HL-60 (cell line): ENCODE measurements at regions not wholly inside any gene's neighbourhood (a gene's known extent, or its start where the extent isn't known, plus 50 kb on each side); places are given as distances from the start of the nearest gene placed in this dataset.

Source experiments
- DNase-seq, 2 experiments: peaks; one replicate each; pipeline ENCODE4 v3.0.0-alpha.2; 2010 to 2020; ENCODE audit warnings: low read depth in 1 of 2, low spot score in 1 of 2
- H3K27ac ChIP-seq: fragments of 250-450 bp; sonication (Bioruptor Pico); replicated peaks from 2 replicates; pipeline ENCODE4 v1.5.1; 2020; ENCODE audit warnings: mild to moderate bottlenecking, moderate library complexity
- H3K27me3 ChIP-seq: fragments of 250-450 bp; sonication (Bioruptor Pico); 2 replicates; pipeline ENCODE4 v1.5.1; 2021; ENCODE audit warnings: mild to moderate bottlenecking, moderate library complexity; ENCODE audit not compliant: insufficient read depth, poor library complexity, severe bottlenecking
- H3K4me3 ChIP-seq: replicated peaks from 2 replicates; pipeline ENCODE4 v1.5.1; 2011; ENCODE audit warnings: mild to moderate bottlenecking, control low read depth, low read length; ENCODE audit not compliant: insufficient read depth
- GABPA ChIP-seq: IDR thresholded peaks from 2 replicates; pipeline ENCODE4 v1.6.1; 2012; ENCODE audit warnings: low read depth
- POLR2AphosphoS5 ChIP-seq: IDR thresholded peaks from 2 replicates; pipeline ENCODE4 v1.6.1; 2012; ENCODE audit warnings: low read depth
- REST ChIP-seq: IDR thresholded peaks from 2 replicates; pipeline ENCODE4 v1.6.1; 2012; ENCODE audit warnings: low read depth; ENCODE audit not compliant: insufficient replicate concordance
- SPI1 ChIP-seq: IDR thresholded peaks from 2 replicates; pipeline ENCODE4 v1.6.1; 2012; ENCODE audit warnings: low read depth, mild to moderate bottlenecking, borderline replicate concordance
- TF ChIP-seq, protein P1 (sequence below): IDR thresholded peaks from one replicate; pipeline ENCODE4 v1.5.1; 2011; ENCODE audit warnings: low read length, control low read depth, inconsistent platforms; ENCODE audit not compliant: insufficient read depth

GRCh38 chr2:60679036-60679780 is 76.9 kb upstream of the PAPOLG start:
- Histone ChIP-seq H3K4me3 (no peak overlapping the region), H3K27me3 (no peaks in the 10 kb centered on the region), H3K27ac (no peak overlapping the region)
- TF ChIP-seq GABPA, result no peak
- no peak for TF ChIP-seq POLR2AphosphoS5
- TF ChIP-seq, protein P1, sequence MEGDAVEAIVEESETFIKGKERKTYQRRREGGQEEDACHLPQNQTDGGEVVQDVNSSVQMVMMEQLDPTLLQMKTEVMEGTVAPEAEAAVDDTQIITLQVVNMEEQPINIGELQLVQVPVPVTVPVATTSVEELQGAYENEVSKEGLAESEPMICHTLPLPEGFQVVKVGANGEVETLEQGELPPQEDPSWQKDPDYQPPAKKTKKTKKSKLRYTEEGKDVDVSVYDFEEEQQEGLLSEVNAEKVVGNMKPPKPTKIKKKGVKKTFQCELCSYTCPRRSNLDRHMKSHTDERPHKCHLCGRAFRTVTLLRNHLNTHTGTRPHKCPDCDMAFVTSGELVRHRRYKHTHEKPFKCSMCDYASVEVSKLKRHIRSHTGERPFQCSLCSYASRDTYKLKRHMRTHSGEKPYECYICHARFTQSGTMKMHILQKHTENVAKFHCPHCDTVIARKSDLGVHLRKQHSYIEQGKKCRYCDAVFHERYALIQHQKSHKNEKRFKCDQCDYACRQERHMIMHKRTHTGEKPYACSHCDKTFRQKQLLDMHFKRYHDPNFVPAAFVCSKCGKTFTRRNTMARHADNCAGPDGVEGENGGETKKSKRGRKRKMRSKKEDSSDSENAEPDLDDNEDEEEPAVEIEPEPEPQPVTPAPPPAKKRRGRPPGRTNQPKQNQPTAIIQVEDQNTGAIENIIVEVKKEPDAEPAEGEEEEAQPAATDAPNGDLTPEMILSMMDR, result no peak
- no peak for TF ChIP-seq SPI1
- TF ChIP-seq REST, result no peak
- no peak for DNase-seq

DNA sequence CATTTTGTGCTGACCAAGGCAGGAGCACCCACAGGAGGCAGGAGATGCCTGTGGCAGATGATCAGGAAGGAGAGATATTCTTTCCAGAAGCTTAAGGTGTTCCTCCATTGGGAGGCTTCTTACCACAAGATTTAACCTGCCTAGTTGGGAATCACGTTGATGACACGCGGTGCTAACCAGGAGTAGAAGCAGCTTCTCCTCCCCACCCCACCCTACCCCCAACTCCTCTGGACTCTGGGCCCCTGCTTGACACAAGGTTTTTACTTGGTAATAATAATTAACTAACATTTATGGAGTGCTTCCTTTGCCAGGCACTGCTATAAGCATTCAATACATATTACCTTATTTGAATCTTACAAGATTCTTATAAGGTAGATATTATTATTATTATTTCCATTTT is 62.5 kb upstream of the PAPOLG start:
- Histone ChIP-seq H3K27me3 (no peaks in the 10 kb centered on the region), H3K27ac (no peak overlapping the region), H3K4me3 (no peak overlapping the region)
- no peak for DNase-seq
- TF ChIP-seq REST (no peak), GABPA (no peak), SPI1 (no peak), POLR2AphosphoS5 (no peak)
- TF ChIP-seq, protein P1, result no peak

DNA sequence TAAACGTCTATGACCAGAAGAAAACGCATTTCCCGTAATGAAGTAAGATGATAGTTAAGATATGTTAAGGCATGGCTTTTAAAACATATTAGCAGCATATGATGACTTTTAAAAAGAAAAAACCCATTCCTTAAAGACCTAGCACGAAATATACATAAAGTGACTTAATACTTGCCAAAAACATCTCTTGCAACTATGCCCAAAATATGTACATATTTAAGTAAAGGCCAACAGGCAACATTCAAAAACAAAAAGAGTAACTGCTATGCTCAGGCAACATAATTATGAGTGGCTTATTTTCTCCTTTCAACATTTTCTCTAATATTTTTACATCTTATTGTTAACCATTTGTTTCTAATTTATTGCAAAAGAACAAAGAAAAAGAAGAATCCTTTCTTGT is 60.3 kb upstream of the PAPOLG start:
- H3K4me3 ChIP-seq, result no peak overlapping the region
- no peak overlapping the region for H3K27ac ChIP-seq
- DNase-seq, result no peak
- TF ChIP-seq SPI1, result no peak
- TF ChIP-seq, protein P1, result no peak
- no peak for TF ChIP-seq REST
- no peak for TF ChIP-seq POLR2AphosphoS5
- no peak for TF ChIP-seq GABPA
- no peaks in the 10 kb centered on the region for H3K27me3 ChIP-seq
